ENCODE measurements at regions not wholly inside any gene's neighbourhood (a gene's known extent, or its start where the extent isn't known, plus 50 kb on each side); places are given as distances from the start of the nearest gene placed in this dataset.
"Not testable (repeated sequence)": the region's sequence is repeated elsewhere in the genome, so short reads cannot be mapped to it uniquely, and the experiment has no call there.

DNA sequence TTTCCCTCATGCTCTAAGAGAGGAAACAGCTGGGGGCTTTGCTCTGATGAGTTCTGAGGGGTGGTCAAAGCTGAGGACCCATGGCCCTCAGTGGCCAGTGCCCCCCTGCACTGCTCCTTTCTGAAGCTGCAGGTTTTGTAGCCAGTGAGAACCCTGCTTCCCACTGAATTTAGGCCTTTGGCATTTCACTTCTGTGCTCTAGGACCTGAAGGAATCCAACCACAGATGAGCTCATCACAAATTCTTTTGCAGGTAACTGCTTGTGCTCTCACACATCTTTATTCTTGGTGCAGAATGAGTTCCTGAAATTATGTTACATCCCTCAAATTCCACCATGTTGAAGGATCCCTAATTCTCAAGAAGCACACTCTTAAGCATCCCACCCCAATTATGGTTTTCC is 248.7 kb upstream of the IRF2BP2 start:
- no peak for DNase-seq

GRCh38 chr1:234856845-234857245 is 246.9 kb upstream of the IRF2BP2 start:
- DNase-seq: no peak

GRCh38 chr1:234855851-234856250 is 245.9 kb upstream of the IRF2BP2 start:
- no peak for DNase-seq

DNA sequence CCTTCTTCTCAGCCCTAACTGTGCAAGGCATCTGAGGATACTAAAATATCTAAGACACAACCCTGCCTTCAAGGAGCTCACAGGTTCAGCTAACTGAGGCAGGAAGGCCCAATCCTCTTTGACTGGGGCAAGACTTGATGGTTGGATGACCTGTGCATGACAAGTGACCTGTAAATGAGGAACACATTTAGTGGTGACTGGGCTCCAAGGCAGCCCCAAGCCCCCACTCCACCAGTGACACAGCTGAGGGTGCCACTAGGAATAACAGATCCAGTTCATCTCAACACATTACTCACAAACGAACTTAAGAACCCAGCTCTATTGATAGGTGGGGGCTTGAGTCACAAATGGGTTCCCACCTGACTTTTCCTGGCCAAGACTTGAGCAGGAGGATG is 244.7 kb upstream of the IRF2BP2 start:
- DNase-seq: peak; percentile 43 to 57 (median 44)

GRCh38 chr1:234853906-234854644 is 244.1 kb upstream of the IRF2BP2 start:
- DNase-seq: peak; percentile 75 to 84 (median 82)

DNA sequence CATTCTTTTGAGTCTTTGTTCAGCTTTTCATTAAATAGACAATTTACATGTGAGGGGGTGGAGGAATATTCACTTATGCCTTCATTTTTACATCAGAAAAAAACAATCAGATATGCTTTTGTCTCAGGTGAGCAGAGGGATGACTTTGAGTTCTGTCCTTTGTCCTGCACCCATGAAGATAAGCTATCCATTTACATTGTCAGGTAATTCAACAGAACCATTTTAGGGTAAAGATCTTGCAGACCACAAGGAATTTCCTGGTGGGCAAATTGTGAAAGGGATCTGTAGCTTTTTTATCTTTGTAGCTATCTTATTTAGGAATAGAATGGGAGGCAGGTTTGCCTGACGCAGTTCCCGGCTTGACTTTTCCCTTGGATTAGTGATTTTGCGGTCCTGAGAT is 242.7 kb upstream of the IRF2BP2 start:
- no peak for DNase-seq

GRCh38 chr1:234851450-234852438 is 241.8 kb upstream of the IRF2BP2 start:
- peak; percentile 82 to 93 (median 86) for DNase-seq

DNA sequence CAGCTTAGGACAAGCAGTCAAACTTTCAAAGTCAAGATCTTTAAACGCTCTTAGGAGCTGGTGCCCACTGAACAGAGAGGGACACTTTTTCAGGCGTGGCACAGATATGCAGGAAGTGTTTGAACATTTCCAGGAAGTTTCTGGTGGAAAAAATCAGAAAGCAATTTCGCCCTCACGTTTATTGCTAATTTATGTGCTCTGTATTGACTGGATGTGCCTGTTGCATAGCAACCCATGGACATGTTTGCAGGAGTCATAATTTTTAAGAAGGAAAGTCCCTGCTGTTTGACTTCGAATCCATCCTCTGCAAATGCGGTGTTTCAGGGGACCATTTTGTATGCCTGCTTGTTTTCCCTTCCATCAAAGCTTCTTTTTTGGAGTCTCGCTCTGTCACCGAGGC is 239.9 kb upstream of the IRF2BP2 start:
- peak in 2 of 3 donors; percentile 37 to 53 for DNase-seq

- peak; percentile 81 to 92 (median 90) for DNase-seq
Measured at GRCh38 chr1:234848972-234849649, 239.1 kb upstream of the IRF2BP2 start.

- DNase-seq: not testable (repeated sequence)
Measured at GRCh38 chr1:234846813-234847212, 236.8 kb upstream of the IRF2BP2 start.

- no peak for DNase-seq
Measured at GRCh38 chr1:234845836-234846235, 235.9 kb upstream of the IRF2BP2 start.

- DNase-seq: no peak
Measured at GRCh38 chr1:234845097-234845660, 235.2 kb upstream of the IRF2BP2 start.

DNA sequence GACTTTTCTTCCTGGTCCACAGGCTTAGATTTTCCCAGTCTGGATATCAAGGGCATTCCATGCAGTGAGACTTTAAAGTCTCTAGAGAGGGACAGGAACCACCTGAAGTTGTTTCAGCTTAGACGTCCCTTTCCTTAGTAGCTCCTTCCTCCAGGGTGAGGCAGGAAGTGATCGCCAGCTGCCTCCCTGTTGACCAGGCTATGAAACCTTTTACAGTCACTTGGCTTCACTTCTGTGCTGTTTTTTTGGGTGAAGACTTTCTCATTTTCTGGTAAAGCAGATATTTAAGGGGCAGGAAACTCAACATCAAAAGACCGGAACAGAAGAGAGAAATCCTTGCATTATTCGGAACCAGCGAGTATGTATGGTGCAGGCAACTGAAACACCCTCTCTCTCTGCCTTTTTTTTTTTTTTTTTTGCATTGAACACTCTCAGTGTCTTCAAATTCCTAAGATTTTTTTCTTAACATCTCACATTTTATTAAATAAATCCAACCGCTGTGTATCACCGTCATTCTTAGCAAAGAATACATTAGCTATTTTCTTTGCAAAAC is 234.6 kb upstream of the IRF2BP2 start:
- DNase-seq: peak; percentile 30 to 53 (median 36)

DNA sequence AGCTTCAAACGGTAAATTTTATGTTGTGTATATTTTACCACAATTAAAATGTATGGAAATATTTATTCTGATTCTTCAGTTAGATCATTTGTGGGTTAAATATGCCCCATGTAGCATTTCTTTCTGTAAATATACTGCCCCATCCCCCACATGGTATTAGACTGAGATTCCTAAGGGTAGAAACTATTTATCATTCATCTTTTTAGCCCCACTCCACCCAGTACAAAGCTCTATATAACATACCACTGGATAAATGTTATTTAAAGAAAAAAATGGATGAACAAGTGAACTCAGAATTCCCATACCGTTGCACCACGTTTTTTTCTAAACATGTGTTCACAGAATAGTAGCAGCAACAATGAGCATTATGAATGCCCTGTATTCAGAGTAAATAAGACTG is 234.0 kb upstream of the IRF2BP2 start:
- no peak for DNase-seq

DNA sequence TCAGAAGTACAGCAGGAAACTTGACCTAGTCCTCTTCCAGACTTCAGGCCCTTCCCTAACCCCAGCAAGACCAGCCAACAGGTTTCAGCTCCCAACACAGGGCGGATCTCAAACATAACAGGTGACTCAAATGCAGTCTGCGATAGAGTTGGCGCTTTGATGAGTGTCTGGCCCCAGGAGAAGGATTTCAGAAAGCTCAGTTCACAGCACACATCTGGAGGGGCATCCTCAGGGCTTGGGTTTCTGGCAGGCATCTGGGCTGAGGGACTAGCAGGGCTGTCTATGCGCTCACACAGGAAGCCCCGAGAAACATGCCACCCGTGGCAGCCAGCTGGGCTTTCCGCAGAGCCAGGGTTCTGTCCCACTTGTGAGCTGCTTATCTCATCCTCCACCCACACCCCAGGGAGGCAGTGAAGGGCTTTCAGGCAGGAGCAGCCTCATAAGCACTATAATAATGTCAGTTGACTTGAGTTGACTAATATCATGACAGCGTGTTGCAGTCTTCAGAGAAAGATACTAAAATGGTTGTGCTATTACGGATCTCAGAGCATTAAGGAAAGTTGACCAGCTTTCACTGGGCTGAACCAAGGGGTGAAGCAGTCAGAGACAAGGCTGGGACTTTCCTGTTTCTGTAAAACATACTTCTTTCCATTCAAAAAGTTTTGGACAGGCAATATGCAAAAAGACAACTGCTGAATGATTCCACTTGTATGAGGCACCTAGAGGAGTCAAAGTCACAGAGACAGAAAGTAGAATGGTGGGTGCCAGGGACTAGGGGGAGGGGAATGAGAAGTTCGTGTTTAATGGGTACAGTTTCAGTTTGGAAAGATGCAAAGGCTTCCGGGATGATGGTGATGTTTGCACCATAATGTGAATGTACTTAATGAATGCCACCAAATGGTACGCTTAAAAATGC is 233.0 kb upstream of the IRF2BP2 start:
- DNase-seq: peak; percentile 95 to 98 (median 96)

GRCh38 chr1:234841710-234842231 is 231.8 kb upstream of the IRF2BP2 start:
- DNase-seq: peak; percentile 93 to 98 (median 95)

DNA sequence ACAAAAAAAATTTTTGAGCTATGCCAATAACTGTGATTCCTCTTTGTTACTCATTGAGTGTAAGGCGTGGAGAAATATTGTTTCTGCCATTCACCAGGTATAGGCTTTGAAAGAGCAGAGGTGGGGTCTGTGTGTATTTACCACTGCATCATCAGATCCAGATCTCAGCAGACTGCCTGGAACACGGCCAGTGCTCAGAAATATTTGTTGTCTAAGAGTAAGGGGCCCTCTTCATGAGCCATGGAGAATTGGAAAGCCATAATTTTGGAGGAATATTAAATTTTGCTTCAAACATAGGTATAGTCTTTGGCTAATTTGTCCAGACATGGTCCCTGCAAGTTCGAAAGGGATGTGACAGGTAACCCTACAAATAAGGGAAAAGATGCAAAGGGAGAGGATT is 231.3 kb upstream of the IRF2BP2 start:
- no peak for DNase-seq

GRCh38 chr1:234840843-234841242 is 230.9 kb upstream of the IRF2BP2 start:
- DNase-seq: peak; percentile 44 to 66 (median 58)

- no peak for DNase-seq
Measured at GRCh38 chr1:234840253-234840652, 230.3 kb upstream of the IRF2BP2 start.

DNA sequence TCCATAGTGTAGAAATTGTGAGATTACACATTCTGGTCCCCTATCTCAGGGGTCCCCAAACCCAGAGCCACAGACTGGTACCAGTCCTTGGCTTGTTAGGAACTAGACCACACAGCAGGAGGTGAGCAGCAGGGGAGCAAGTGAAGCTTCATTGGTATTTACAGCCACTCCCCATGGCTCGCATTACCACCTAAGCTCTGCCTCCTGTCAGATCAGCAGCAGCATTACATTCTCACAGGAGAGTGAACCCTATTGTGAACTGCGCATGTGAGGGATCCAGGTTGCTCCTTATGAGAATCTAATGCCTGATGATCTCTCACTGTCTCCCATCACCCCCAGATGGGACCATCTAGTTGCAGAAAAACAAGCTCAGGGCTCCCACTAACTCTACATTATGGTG is 229.7 kb upstream of the IRF2BP2 start:
- DNase-seq: no peak

GRCh38 chr1:234838820-234839219 is 228.8 kb upstream of the IRF2BP2 start:
- DNase-seq: no peak
